ENCODE measurements at regions not wholly inside any gene's neighbourhood (a gene's known extent, or its start where the extent isn't known, plus 50 kb on each side); places are given as distances from the start of the nearest gene placed in this dataset.

DNA sequence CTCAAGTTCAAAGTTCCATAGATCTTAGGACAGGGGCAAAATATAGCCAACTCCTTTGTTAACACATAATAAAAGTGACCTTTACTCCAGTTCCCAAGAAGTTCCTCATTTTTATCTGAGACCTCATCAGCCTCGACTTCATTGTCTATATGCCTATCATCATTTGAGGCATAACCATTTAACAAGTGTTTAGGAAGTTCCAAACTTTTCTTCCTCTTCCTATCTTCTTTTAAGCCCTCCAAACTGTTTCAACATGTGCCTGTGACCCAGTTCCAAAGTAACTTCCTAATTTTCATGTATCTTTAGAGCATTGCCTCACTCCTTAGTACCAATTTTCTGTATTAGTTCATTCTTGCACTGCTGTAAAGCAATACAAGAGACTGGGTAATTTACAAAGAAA is 569.1 kb downstream of the ANKRD7 start:
- no peak for DNase-seq (ENCODE audit: extremely low read depth, insufficient read length)
- TF ChIP-seq, protein P1, sequence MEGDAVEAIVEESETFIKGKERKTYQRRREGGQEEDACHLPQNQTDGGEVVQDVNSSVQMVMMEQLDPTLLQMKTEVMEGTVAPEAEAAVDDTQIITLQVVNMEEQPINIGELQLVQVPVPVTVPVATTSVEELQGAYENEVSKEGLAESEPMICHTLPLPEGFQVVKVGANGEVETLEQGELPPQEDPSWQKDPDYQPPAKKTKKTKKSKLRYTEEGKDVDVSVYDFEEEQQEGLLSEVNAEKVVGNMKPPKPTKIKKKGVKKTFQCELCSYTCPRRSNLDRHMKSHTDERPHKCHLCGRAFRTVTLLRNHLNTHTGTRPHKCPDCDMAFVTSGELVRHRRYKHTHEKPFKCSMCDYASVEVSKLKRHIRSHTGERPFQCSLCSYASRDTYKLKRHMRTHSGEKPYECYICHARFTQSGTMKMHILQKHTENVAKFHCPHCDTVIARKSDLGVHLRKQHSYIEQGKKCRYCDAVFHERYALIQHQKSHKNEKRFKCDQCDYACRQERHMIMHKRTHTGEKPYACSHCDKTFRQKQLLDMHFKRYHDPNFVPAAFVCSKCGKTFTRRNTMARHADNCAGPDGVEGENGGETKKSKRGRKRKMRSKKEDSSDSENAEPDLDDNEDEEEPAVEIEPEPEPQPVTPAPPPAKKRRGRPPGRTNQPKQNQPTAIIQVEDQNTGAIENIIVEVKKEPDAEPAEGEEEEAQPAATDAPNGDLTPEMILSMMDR (IDR thresholded peaks at IDR 0.05; ENCODE audit: insufficient read depth, low read length, poor library complexity, severe bottlenecking) = no peak
- Histone ChIP-seq H3K4me3 (replicated peaks; ENCODE audit: low read depth, low read length) (no peak overlapping the region), H3K27me3 (replicated peaks; ENCODE audit: control insufficient read depth, insufficient read depth, low read length) (no peaks in the 10 kb centered on the region), H3K36me3 (ENCODE audit: control insufficient read depth, insufficient read depth, low read length) (no peaks in the 10 kb centered on the region)

DNA sequence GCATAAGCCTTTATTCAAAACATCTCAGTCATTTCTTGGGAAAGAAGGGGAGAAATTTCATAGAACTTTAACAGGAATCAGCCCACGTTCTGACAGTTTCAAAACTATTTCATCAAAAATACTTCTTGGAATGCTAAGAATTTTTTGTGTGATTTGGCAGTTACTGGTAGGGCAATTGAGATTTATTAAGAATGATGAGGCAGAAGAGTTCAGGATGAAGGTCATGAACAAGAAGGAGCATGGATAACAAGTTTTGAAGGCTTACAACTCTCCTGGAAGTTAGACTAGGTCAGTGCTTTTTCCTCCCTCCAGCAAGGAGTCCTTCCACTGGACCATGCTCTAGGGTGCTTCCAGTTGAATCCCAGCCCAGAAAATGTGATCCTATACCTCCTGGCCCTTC is 569.9 kb downstream of the ANKRD7 start:
- TF ChIP-seq, protein P1 (IDR thresholded peaks at IDR 0.05; ENCODE audit: insufficient read depth, low read length, poor library complexity, severe bottlenecking) = no peak
- no peak overlapping the region for H3K4me3 ChIP-seq (replicated peaks; ENCODE audit: low read depth, low read length)
- H3K36me3 ChIP-seq (ENCODE audit: control insufficient read depth, insufficient read depth, low read length) = no peaks in the 10 kb centered on the region
- DNase-seq (ENCODE audit: extremely low read depth, insufficient read length) = no peak
- H3K27me3 ChIP-seq (replicated peaks; ENCODE audit: control insufficient read depth, insufficient read depth, low read length) = no peaks in the 10 kb centered on the region

DNA sequence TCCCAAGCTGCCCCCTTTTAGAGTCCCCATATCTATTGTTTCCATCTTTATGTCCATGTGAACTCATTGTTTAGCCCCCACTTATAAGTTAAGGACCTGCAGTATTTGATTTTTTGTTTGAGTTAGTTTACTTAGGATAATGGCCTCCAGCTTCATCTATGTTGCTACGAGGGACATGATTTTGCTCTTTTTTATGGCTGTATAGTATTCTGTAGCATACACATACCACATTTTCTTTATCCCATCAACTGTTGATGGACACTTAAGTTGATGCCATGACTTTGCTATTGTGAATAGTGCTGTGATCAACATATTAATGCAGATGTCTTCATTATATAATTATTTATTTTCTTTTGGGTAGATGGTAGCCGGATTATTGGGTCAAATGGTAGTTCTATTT is 576.9 kb downstream of the ANKRD7 start:
- DNase-seq (ENCODE audit: extremely low read depth, insufficient read length) = no peak
- Histone ChIP-seq H3K27me3 (replicated peaks; ENCODE audit: control insufficient read depth, insufficient read depth, low read length) (no peaks in the 10 kb centered on the region), H3K36me3 (ENCODE audit: control insufficient read depth, insufficient read depth, low read length) (no peaks in the 10 kb centered on the region), H3K4me3 (replicated peaks; ENCODE audit: low read depth, low read length) (no peak overlapping the region)
- TF ChIP-seq, protein P1 (IDR thresholded peaks at IDR 0.05; ENCODE audit: insufficient read depth, low read length, poor library complexity, severe bottlenecking) = no peak

DNA sequence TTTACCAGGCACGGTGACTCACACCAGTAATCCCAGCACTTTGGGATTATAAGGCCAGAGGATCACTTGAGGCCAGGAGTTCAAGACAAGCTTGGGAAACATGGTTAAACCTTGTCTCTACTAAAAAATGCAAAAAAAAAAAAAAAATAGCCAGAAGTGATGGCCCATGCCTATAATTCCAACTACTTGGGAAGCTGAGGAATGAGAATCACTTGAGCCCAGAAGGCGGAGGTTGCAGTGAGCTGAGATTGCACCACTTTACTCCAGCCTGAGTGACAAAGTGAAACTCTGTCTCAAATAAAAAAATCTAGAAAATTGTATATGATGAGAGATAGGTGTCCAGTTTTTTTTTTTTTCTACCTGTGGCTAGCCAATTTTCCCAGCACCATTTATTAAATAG is 578.2 kb downstream of the ANKRD7 start:
- H3K4me3 ChIP-seq (replicated peaks; ENCODE audit: low read depth, low read length) = no peak overlapping the region
- no peak for DNase-seq (ENCODE audit: extremely low read depth, insufficient read length)
- TF ChIP-seq, protein P1 (IDR thresholded peaks at IDR 0.05; ENCODE audit: insufficient read depth, low read length, poor library complexity, severe bottlenecking) = no peak
- H3K36me3 ChIP-seq (ENCODE audit: control insufficient read depth, insufficient read depth, low read length) = no peaks in the 10 kb centered on the region
- no peaks in the 10 kb centered on the region for H3K27me3 ChIP-seq (replicated peaks; ENCODE audit: control insufficient read depth, insufficient read depth, low read length)

DNA sequence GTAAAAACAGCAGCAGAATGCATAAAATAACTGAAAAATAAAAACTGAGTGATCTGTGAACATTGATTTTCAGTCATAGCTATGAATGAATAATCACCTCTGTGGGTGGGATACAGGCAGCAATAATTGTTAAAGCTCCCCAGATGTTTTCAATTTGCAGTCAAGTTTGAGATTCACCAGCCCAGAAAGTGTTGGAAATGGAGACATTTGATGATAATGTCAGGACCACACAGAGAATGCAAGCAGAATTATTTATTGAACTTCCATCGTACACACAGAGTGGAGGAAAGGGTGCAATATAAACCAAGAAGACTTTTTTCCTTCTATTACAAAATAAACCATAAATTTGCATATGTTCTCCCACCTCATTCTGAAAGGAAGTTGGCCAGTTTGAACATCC is 601.7 kb downstream of the ANKRD7 start:
- H3K4me3 ChIP-seq (replicated peaks; ENCODE audit: low read depth, low read length) = no peak overlapping the region
- TF ChIP-seq, protein P1 (IDR thresholded peaks at IDR 0.05; ENCODE audit: insufficient read depth, low read length, poor library complexity, severe bottlenecking) = no peak
- no peaks in the 10 kb centered on the region for H3K27me3 ChIP-seq (replicated peaks; ENCODE audit: control insufficient read depth, insufficient read depth, low read length)
- DNase-seq (ENCODE audit: extremely low read depth, insufficient read length) = no peak
- no peaks in the 10 kb centered on the region for H3K36me3 ChIP-seq (ENCODE audit: control insufficient read depth, insufficient read depth, low read length)

DNA sequence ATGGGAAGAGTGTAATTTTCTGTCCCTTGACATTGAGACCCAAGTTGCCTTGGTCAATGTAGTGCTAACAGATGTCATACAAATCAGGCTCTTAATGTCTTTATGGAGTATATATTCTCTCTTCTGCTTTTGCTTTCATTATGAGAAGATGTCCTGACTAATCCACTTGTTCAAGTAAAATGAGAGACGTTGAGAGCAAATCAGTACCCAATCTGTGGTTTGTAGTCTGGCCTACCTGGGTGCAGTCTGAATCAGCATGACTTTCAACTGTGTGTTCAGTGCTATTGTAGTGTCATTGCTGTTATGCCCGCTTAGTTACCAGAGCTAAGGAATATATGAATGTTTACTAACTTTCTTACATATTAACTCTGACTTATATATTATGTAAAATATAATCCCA is 612.4 kb downstream of the ANKRD7 start:
- Histone ChIP-seq H3K4me3 (replicated peaks; ENCODE audit: low read depth, low read length) (no peak overlapping the region), H3K36me3 (ENCODE audit: control insufficient read depth, insufficient read depth, low read length) (no peaks in the 10 kb centered on the region), H3K27me3 (replicated peaks; ENCODE audit: control insufficient read depth, insufficient read depth, low read length) (no peaks in the 10 kb centered on the region)
- TF ChIP-seq, protein P1 (IDR thresholded peaks at IDR 0.05; ENCODE audit: insufficient read depth, low read length, poor library complexity, severe bottlenecking) = no peak
- DNase-seq (ENCODE audit: extremely low read depth, insufficient read length) = no peak
